ENCODE measurements at regions not wholly inside any gene's neighbourhood (a gene's known extent, or its start where the extent isn't known, plus 50 kb on each side); places are given as distances from the start of the nearest gene placed in this dataset.
"Not testable (repeated sequence)": the region's sequence is repeated elsewhere in the genome, so short reads cannot be mapped to it uniquely, and the experiment has no call there.

DNA sequence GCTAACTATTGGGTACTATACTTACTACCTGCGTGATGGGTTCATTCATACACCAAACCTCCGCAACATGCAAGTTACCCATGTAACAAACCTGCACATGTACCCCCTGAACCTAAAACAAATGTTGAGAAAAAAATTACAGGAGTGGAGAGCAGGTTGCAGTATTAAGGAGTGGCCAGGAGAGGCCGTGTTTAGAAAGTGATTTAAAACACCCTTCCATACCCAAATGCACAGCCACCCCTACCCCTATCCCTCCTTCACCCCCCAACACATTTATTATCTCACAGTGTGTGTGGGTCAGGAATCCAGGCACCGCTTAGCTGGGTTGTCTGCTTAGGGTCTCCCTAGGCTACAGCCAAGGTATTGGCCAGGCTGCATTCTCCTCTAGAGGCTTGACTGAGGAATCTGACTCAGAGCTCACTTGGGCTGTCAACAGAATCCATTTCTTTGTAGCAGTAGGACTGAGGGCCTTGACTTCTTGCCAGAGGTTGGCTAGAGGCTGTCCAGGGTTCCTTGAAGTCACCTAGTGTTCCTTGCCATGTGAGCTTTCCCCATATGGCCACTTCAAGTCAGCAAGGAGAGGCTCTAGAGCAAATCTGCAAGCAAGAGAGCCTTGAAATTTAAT is 115.3 kb upstream of the NBPF8 start:
- H3K27ac ChIP-seq; H3K27me3 ChIP-seq; intact Hi-C loops (cut with DNase I); DNase-seq; H3K9ac ChIP-seq (ENCODE audit: low read depth in 2 of 2, low read length in 2 of 2); H3K9me3 ChIP-seq; H3K36me3 ChIP-seq; H3K4me1 ChIP-seq; H3K4me3 ChIP-seq: not testable (repeated sequence)

DNA sequence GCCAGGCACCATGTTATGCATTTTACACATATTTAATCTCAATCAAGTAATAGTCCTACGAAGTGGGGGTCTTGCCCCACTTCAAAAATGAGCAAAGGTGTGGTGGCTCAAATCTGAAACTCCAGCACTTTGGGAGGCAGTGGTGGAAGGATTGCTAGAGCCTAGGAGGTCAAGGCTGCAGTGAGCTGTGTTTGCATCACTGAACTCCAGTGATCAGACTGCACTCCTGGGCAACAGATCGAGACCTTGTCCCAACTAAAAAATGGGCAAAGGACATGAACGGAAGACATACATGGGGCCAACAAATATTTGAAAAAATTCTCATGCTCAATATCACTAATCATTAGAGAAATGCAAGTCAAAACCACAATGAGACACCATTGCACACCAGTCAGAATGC is 116.3 kb upstream of the NBPF8 start:
- H3K4me3 ChIP-seq; intact Hi-C loops (cut with DNase I); H3K9me3 ChIP-seq; H3K27me3 ChIP-seq; H3K27ac ChIP-seq; DNase-seq; H3K36me3 ChIP-seq; H3K4me1 ChIP-seq; H3K9ac ChIP-seq (ENCODE audit: low read depth in 2 of 2, low read length in 2 of 2): not testable (repeated sequence)

DNA sequence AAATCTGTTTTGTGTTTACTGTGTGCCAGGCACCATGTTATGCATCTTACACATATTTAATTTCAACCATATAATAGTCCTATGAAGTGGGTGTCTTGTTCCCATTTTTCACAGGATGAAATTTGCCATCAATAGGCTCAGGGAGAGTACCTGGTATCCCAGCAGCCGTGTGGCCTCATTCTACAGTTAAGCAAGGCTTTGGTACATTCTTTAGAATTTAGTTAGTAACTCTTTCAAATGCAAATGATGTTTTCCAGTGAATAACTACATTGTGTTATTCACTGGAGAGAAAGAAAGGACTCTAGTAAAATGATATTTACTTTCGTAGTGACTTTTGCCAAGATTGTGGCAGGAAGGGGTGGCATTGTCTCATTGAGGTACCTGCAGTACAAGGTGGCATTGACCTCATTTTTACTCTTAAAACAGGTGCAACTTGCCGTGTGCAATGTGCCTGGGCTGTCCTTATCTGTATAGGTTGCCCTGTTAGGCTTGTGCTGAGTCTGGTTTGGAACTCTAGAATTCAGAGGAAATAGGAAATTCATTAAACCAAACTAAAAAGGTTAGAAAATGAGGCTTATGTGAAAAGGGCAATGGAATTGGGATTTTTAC is 117.4 kb upstream of the NBPF8 start:
- H3K27ac ChIP-seq; H3K4me3 ChIP-seq; DNase-seq; intact Hi-C loops (cut with DNase I); H3K9me3 ChIP-seq; H3K4me1 ChIP-seq; H3K36me3 ChIP-seq; H3K9ac ChIP-seq (ENCODE audit: low read depth in 2 of 2, low read length in 2 of 2); H3K27me3 ChIP-seq: not testable (repeated sequence)

DNA sequence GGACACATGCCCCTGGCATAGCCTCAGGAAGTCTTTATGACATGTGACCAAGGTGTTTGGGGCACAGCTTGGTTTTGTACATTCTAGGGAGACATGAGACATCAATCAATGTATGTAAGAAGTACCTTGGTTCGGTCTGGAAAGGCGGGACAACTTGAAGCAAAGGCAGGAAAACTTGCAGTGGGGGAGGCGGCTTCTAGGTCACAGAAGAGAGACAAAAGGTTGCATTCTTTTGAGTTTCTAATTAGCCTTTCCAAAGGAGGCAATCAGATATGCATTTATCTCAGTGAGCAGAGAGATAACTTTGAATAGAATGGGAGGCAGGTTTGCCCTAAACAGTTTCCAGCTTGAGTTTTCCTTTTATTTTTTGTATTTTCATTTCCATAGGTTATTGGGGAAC is 113.8 kb upstream of the SEC22B start:
- H3K27ac ChIP-seq; H3K4me1 ChIP-seq; H3K9me3 ChIP-seq; DNase-seq; H3K27me3 ChIP-seq; H3K9ac ChIP-seq (ENCODE audit: low read depth in 2 of 2, low read length in 2 of 2); H3K36me3 ChIP-seq; intact Hi-C loops (cut with DNase I); H3K4me3 ChIP-seq: not testable (repeated sequence)

DNA sequence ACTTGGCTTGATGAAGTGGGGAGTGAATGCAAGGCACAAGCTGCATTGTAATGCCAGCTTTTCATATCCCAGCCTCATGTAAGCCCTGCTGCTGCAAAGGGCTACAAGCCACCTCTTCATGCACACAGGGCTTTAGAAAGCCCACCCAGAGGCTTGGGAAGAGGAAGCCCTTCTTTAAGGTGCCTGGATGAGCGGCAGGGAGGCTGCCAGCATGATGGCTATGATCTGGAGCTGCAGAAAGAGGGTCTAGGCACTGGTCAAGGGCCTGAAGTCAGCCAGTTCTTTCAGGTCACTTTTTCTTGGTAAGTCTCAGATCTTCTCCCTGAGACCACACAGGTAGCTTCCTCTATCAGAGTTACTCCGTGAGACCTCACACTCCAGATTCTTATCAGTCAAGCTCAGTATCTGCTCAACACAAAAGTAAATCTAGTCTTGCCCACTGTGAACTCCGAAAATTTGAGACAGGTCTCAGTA is 113.3 kb upstream of the SEC22B start:
- H3K4me1 ChIP-seq; H3K36me3 ChIP-seq; H3K9ac ChIP-seq (ENCODE audit: low read depth in 2 of 2, low read length in 2 of 2); intact Hi-C loops (cut with DNase I); DNase-seq; H3K4me3 ChIP-seq; H3K27me3 ChIP-seq; H3K27ac ChIP-seq; H3K9me3 ChIP-seq: not testable (repeated sequence)

DNA sequence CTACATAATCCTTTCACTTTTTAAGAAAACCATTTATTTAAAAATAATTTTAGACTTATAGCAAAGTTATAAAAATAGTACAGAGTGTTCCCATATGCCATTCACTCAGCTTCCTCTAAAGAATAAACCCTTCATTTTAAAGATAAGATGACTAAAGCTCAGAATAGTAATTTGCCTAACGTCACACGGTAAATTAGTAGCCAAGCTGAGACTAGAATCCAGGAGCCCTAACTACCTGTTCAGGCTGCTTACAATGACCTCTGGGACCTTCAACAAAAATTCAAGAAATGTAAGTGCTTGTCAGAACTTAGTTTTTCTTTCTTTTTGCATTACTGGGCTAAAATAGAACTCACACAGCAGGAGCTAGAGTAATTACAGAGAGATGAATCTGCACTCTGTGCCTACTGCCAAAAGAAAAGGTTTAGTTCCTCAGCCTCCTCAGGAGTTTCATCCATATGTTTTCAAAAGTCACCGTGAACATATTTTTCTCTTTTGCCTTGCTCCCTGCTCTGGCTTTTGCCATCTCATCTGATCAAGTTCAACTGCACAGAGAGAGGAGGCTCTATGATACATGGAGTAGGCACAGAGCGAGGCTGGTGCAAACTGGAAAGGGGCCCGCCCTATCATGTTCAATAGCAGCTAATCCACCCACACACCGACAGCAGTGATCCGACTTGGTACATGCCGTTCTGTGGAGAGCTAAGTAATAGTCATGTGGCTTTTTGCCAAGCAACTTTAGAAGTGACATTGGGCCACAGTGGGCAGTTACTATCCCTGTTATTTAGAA is 112.7 kb upstream of the SEC22B start:
- H3K9me3 ChIP-seq, DNase-seq: not testable (repeated sequence)

DNA sequence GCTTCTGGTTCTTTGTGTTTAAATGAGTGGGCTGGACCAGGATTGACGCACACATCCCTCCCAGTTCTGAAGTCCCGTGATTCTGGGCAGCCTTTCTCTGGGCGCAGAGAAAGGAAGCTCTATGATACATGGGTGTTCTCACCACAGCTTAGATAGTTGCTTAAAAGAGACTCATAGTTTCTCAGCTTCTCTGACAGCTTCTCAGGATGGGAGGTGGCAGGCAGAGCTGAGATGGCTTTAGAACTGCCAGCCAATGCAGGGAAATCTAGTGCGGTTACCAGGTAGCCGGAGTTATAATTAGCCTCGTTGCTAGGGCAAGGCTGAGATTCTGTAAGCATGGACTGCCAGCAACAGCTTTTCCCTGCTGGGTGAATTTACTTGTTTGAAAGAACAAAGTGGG is 111.8 kb upstream of the SEC22B start:
- intact Hi-C loops (cut with DNase I); H3K9ac ChIP-seq (ENCODE audit: low read depth in 2 of 2, low read length in 2 of 2); H3K27ac ChIP-seq; DNase-seq; H3K9me3 ChIP-seq; H3K36me3 ChIP-seq; H3K4me1 ChIP-seq; H3K4me3 ChIP-seq; H3K27me3 ChIP-seq: not testable (repeated sequence)

More for the DNA sequence above, 112.7 kb upstream of the SEC22B start:
- H3K27me3 ChIP-seq; H3K4me3 ChIP-seq; H3K9ac ChIP-seq (ENCODE audit: low read depth in 2 of 2, low read length in 2 of 2); H3K4me1 ChIP-seq; intact Hi-C loops (cut with DNase I); H3K36me3 ChIP-seq; H3K27ac ChIP-seq: not testable (repeated sequence)

DNA sequence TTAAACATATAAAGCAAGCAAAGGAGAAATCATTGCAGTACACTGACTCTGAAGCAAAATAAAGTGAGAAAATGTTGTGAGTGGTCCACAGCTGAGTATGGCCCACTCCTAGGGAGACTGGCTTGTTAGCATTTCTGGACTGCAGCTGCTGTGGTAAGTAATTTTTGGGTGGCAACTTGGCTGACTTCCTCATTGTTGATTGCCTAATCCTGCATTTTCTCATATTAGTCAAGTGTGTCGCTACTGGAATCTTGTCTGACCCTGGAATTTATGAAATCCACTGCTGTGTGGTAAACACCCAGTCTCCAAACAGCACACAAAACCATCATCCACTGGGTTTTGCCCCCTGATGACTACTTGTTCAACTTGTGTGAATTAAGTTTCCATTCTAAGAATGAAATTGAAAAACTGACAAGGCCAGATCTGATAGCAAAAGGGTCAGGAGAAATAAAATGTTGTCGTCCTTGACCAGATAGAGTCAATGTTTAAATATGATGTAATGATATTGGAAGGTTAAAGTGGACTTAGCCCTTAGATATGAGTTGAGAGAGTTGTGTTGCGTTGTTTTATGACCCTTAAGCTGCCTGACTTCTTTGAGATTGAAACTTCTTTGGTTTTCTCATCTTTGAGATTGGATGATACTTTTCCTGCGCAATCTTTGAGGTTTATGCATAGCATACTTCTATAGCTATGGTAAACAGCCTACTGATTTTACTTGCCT is 106.6 kb upstream of the SEC22B start:
- H3K4me1 ChIP-seq; H3K36me3 ChIP-seq; H3K9ac ChIP-seq (ENCODE audit: low read depth in 2 of 2, low read length in 2 of 2); H3K9me3 ChIP-seq; DNase-seq; H3K27me3 ChIP-seq; intact Hi-C loops (cut with DNase I); H3K4me3 ChIP-seq; H3K27ac ChIP-seq: not testable (repeated sequence)

DNA sequence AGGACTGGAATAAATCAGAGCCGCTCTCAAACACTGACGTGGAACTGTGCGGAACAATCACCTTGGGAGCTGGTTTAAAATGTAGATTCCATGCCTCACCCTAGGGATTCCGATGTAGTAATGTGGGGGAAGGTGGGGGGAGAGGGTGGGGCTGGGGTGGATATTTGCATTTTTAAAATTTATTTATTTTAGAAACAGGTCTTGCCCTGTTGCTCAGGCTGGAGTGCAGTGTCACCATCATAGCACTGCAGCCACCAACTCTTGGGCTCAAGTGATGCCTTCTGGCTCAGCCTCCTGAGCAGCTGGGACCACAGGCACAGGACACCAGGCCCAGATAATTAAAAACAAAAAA is 101.9 kb upstream of the SEC22B start:
- intact Hi-C loops (cut with DNase I); H3K27me3 ChIP-seq; H3K36me3 ChIP-seq; DNase-seq; H3K9me3 ChIP-seq; H3K9ac ChIP-seq (ENCODE audit: low read depth in 2 of 2, low read length in 2 of 2); H3K4me1 ChIP-seq; H3K4me3 ChIP-seq; H3K27ac ChIP-seq: not testable (repeated sequence)

DNA sequence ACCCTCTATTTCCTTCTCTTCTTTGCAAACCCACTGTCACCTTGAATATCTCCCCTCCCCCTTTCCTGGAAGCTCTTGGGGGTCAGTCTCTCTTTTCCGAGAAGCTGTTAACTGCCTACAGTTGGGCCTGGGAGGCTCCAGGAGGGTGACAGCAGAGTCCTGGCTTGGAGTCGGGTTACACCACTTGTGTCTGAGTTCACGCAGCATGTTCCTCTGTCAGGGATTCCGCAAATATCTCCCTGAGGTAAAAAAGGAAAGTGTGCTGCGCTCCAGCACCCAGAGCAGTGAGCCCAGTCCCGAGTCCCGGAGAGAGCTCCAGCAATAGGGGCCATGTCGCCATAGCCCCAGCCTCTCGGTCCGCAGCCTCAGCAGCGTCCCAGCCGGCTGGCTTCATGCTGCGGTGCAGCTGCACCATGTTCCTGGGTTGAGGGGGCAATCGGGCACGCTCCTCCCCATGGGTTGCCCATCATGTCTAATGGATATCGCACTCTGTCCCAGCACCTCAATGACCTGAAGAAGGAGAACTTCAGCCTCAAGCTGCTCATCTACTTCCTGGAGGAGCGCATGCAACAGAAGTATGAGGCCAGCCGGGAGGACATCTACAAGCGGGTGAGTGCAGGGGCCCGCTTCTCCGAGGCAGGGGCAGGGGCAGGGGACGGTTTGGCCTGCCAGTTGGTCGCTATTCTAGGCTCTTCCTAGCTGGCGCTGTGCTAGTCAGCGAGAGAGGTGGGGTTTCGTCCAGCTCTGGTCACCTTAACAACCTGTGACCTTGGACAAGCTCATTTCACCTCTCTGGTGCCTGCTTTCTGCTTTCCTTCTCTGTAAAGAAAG is 101.3 kb upstream of the SEC22B start:
- H3K27ac ChIP-seq; H3K36me3 ChIP-seq; intact Hi-C loops (cut with DNase I); H3K4me1 ChIP-seq; H3K9me3 ChIP-seq; H3K4me3 ChIP-seq; H3K9ac ChIP-seq (ENCODE audit: low read depth in 2 of 2, low read length in 2 of 2); DNase-seq; H3K27me3 ChIP-seq: not testable (repeated sequence)

DNA sequence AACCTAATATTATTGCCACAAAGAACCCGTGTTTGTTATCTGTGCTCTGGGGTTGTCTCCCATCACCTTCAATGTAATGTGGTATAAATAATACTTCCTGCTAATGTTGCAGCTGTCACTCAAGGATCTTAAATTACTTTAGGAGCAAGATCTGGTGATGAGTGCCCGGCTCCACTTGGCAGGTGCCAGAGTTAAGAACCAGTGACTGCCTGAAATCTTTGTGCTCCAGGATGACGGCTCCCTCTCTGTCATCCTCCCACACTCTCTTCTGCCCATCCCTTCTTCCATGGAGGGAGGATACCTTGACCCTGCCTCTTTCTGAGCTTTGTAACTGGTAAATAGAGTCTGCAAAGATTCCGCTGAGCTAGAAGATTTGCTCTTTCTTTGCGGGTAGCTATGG is 100.4 kb upstream of the SEC22B start:
- H3K9me3 ChIP-seq; intact Hi-C loops (cut with DNase I); DNase-seq; H3K4me3 ChIP-seq; H3K27ac ChIP-seq; H3K36me3 ChIP-seq; H3K27me3 ChIP-seq; H3K4me1 ChIP-seq; H3K9ac ChIP-seq (ENCODE audit: low read depth in 2 of 2, low read length in 2 of 2): not testable (repeated sequence)

DNA sequence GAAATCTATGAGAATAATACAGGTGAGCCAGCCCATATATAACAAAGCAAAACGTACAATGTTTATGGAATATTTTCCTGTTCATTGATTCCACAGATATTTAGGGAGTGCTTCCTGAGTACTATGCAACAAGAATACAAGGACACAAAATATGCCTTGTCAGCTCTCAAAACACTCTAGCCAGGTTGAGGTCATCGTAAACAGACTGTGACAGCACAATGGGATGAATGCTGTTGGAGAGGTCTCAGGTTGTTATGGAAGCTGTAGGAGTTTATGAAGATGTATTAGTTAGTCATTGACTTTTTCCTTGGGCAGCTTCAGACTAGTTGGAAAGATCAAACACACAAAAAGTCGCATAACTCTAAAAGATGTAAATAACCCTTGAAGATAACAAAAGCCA is 98.1 kb upstream of the SEC22B start:
- H3K27me3 ChIP-seq; H3K9ac ChIP-seq (ENCODE audit: low read depth in 2 of 2, low read length in 2 of 2); H3K4me1 ChIP-seq; DNase-seq; H3K4me3 ChIP-seq; H3K9me3 ChIP-seq; H3K36me3 ChIP-seq; H3K27ac ChIP-seq; intact Hi-C loops (cut with DNase I): not testable (repeated sequence)

Measured in colonic mucosa (tissue), 4 donors.